ENCODE measurements at regions not wholly inside any gene's neighbourhood (a gene's known extent, or its start where the extent isn't known, plus 50 kb on each side); places are given as distances from the start of the nearest gene placed in this dataset.

- Histone ChIP-seq H3K36me3 (no peaks in the 10 kb centered on the region), H3K27me3 (no peaks in the 10 kb centered on the region), H3K4me3 (no peak overlapping the region), H3K4me1 (peaks cover 0 to 15% (median 3%) of the 10 kb centered on the region in 3 donors), H3K9me3 (no peaks in the 10 kb centered on the region), H3K27ac (no peak overlapping the region)
- ATAC-seq, result no peak
- WGBS, 2 donors (ENCODE audit: low coverage in 1 of 2), result 86 to 100% methylated on average over 1 of the region's 1 CpG
- TF ChIP-seq EP300 (IDR thresholded peaks at IDR 0.05) (no peak), POLR2A (IDR thresholded peaks at IDR 0.05) (no peak), CTCF (IDR thresholded peaks at IDR 0.05) (no peak), POLR2AphosphoS5 (IDR thresholded peaks at IDR 0.05) (no peak)
These were observed 184.7 kb downstream of the MYLK4 start for GRCh38 chr6:2566048-2566447.

- H3K27me3 ChIP-seq, result no peaks in the 10 kb centered on the region
- no peaks in the 10 kb centered on the region for H3K9me3 ChIP-seq
- H3K27ac ChIP-seq, result no peak overlapping the region
- no peak for ATAC-seq
- TF ChIP-seq POLR2A (IDR thresholded peaks at IDR 0.05), result no peak
- no peak for TF ChIP-seq CTCF (IDR thresholded peaks at IDR 0.05)
- TF ChIP-seq POLR2AphosphoS5 (IDR thresholded peaks at IDR 0.05), result no peak
- TF ChIP-seq EP300 (IDR thresholded peaks at IDR 0.05), result no peak
- H3K4me3 ChIP-seq, result no peak overlapping the region
- no peaks in the 10 kb centered on the region for H3K36me3 ChIP-seq
- peaks cover 0 to 15% (median 3%) of the 10 kb centered on the region in 3 donors for H3K4me1 ChIP-seq
- WGBS, 2 donors (ENCODE audit: low coverage in 1 of 2), result 31 to 78% methylated on average over 3 to 5 of the region's 5 CpGs
These were observed 185.2 kb downstream of the MYLK4 start for GRCh38 chr6:2565499-2565898.

- Histone ChIP-seq H3K4me1 (peaks cover 0 to 15% (median 3%) of the 10 kb centered on the region in 3 donors), H3K4me3 (no peak overlapping the region), H3K36me3 (no peaks in the 10 kb centered on the region), H3K27me3 (no peaks in the 10 kb centered on the region), H3K27ac (no peak overlapping the region), H3K9me3 (no peaks in the 10 kb centered on the region)
- TF ChIP-seq CTCF (IDR thresholded peaks at IDR 0.05), result no peak
- TF ChIP-seq POLR2AphosphoS5 (IDR thresholded peaks at IDR 0.05), result no peak
- TF ChIP-seq POLR2A (IDR thresholded peaks at IDR 0.05), result no peak
- TF ChIP-seq EP300 (IDR thresholded peaks at IDR 0.05), result no peak
- no peak for ATAC-seq
- 60 to 62% methylated on average over 4 to 6 of the region's 6 CpGs for WGBS, 2 donors (ENCODE audit: low coverage in 1 of 2)
These were observed 187.1 kb downstream of the MYLK4 start for GRCh38 chr6:2563635-2564034.

GRCh38 chr6:2562721-2563451, 187.8 kb downstream of the MYLK4 start:
- TF ChIP-seq CTCF (IDR thresholded peaks at IDR 0.05) (no peak), POLR2A (IDR thresholded peaks at IDR 0.05) (no peak), EP300 (IDR thresholded peaks at IDR 0.05) (no peak), POLR2AphosphoS5 (IDR thresholded peaks at IDR 0.05) (no peak)
- Histone ChIP-seq H3K36me3 (no peaks in the 10 kb centered on the region), H3K4me1 (peaks cover 0 to 15% (median 3%) of the 10 kb centered on the region in 3 donors), H3K27me3 (no peaks in the 10 kb centered on the region), H3K4me3 (no peak overlapping the region), H3K9me3 (no peaks in the 10 kb centered on the region), H3K27ac (no peak overlapping the region)
- no peak for ATAC-seq
- 28 to 46% methylated on average over 4 of the region's 4 CpGs for WGBS, 2 donors (ENCODE audit: low coverage in 1 of 2)

Data from gastroesophageal sphincter (tissue), 4 donors.